HG02981 (cell line): ENCODE measurements at regions not wholly inside any gene's neighbourhood (a gene's known extent, or its start where the extent isn't known, plus 50 kb on each side); places are given as distances from the start of the nearest gene placed in this dataset.
"Not testable (repeated sequence)": the region's sequence is repeated elsewhere in the genome, so short reads cannot be mapped to it uniquely, and the experiment has no call there.

Experiments
- ATAC-seq: cut with Tn5 transposase; IDR thresholded peaks from one replicate; pipeline ENCODE4 v1.9.1; 2021; ENCODE audit warnings: mild to moderate bottlenecking, moderate library complexity; ENCODE audit not compliant: unreplicated experiment

DNA sequence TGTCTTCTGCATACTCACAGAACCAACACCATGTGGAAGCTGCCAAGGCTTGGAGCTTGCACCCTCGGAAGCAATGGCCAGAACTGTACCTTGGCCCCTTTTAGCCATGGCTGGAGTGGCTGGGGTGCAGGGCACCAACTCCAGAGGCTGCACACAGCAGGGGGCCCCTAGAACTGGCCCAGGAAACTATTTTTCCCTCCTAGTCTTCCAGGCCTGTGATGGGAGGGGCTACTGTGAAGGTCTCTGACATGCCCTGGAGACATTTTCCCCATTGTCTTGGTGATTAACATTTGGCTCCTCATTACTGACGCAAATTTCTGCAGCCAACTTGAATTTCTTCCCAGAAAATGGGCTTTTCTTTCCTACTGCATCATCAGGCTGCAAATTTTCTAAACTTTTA lies 248.6 kb upstream of the RHOBTB1 start:
- ATAC-seq = not testable (repeated sequence)

DNA sequence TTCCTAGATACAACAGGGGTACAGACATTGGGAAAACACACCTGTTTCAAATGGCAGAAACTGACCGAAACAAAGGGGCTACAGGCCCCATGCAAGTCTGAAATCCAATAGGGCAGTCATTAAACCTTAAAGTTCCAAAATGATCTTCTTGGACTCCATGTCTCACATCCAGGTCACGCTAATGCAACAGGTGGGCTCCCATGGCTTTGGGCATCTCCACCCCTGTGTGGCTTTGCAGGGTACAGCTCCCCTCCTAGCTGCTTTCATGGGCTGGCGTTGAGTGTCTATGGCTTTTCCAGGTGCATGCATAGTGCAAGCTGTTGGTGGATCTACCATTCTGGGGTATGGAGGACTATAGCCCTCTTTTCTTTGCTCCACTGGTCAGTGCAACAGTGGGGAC lies 248.1 kb upstream of the RHOBTB1 start:
- no peak for ATAC-seq

DNA sequence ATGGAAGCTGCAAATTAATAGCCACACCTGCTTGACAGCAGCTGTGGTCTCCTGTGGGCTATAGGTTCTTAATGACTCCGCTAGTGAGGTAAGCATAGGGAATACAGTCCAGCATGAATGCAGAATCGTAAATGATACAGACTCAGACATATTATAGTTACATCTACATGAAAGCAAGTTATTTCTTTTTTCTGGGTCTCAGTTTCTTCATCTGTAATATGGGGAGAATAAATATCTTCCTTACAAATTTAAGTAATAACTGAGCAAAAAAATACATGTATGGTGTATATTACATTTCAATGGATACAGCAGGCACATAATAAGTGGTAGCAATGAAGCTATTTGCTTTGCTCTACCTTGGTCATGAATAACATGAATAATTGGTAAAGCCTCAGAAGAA lies 245.9 kb upstream of the RHOBTB1 start:
- ATAC-seq = no peak

DNA sequence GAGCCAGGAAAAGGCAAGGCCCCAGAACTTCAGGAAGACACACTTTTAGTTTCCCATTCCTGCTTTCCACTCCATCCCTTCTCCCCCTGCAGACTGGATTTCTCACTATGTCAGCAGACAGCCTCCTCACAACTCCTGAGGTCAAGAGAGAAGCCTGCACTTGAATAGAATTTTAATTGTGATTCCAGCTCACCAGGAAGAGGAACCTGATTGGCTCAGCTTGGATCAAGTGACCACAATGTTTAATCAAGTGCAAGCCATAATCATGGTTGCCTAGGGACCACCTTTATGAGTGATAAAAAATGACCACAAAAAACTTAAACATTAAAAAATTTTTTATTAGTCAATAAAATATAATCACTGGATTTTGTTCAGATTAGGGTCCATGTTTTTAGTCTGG lies 244.7 kb upstream of the RHOBTB1 start:
- ATAC-seq = no peak

DNA sequence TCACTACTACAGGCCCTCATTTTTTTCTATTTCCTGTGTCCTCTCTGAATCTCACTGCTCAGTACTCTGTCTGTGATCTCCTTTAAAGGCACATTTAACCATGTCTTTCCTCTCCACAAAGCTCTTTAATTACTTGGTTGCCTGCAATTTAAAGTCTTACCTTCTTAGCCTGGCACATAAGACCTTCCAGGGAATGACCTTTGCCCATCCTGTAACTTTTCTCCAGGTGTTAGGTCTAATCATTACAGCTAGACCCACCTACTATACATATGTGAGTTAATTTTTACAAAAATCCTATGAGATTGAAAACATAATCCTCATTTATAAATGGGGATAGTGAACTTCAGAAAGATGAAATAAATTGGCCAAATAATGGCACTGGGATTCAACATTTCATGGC lies 244.1 kb upstream of the RHOBTB1 start:
- ATAC-seq = no peak

GRCh38 chr10:61187601-61188000 lies 243.6 kb upstream of the RHOBTB1 start:
- ATAC-seq = no peak

GRCh38 chr10:61186408-61186807 lies 242.4 kb upstream of the RHOBTB1 start:
- ATAC-seq = no peak

- ATAC-seq = no peak
These were observed 240.4 kb upstream of the RHOBTB1 start for GRCh38 chr10:61184429-61184828.

DNA sequence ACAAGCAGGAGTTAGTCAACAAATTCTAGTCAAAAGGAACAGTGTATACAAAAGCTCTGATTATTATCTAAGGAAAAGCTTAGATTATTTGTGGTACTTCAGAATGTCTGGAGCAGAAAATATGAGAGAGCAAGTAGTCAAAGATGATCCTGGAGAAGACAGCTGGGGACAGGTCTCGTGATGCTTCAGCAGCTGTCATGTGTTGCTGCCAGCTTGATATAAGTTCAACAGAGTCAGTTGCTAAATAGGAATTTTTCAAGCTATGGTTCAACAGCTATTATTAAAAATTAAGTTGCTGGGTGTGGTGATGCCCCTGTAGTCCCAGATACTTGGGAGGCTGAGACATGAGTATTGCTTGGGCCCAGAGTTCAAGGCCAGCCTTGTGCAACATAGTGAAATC lies 240.0 kb upstream of the RHOBTB1 start:
- no peak for ATAC-seq

- no peak for ATAC-seq
These were observed 237.8 kb upstream of the RHOBTB1 start for GRCh38 chr10:61181832-61182231.

DNA sequence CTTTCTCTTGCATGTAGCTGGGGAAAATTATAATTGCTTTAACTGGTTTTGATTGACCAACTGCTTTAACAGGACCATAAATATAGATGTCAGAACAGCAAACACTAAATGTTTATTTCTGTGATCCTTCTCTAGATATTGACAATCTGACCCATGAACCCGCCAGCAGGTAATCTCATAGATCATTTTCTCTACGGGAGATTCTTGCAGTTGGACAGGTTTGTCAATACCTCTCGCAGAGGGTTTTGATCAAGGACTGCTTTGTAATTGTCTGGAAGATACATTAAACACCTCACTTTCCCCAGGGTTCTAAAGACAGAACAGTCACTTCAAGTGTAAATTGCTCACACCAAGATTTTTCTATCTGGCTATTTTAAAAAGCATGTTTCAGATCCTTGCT lies 235.8 kb upstream of the RHOBTB1 start:
- no peak for ATAC-seq

DNA sequence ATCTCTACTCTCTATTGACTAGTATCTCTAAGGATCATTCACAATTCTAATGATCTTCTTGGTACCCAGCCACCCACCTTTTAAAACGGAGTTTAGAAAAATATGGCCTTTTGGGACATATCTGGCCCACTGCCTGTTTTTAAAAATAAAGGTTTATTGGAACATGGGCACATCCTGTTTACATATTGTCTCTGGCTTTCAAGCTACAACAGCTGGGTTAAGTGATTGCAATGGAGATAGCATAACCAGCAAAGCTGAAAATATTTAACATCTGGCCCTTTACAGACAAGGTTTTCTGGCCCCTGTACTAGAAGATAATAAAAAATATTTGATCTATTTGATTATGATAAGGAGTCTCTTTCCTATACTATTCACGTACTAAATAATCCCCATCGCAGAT lies 232.4 kb upstream of the RHOBTB1 start:
- no peak for ATAC-seq

- no peak for ATAC-seq
These were observed 231.3 kb upstream of the RHOBTB1 start for GRCh38 chr10:61175316-61175715.

DNA sequence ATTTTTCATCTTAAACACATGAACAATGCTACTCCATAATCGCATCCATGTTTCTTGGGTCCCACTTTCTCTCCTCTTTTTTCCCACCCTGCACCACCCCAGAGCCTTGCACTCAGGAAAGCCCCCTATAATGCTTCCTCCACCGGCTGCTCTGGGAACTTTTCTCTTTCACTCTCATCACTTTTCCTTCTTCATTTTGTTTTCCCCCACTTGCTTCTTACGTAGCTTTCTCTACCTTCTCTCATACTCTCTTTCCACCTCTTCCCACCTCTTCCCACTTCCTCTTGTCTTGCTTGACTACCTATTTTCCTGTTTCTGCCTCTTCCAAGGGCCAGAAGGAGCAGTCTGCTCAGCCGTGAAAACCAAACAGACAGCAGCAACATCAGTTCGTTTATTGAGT lies 229.5 kb upstream of the RHOBTB1 start:
- ATAC-seq = no peak

DNA sequence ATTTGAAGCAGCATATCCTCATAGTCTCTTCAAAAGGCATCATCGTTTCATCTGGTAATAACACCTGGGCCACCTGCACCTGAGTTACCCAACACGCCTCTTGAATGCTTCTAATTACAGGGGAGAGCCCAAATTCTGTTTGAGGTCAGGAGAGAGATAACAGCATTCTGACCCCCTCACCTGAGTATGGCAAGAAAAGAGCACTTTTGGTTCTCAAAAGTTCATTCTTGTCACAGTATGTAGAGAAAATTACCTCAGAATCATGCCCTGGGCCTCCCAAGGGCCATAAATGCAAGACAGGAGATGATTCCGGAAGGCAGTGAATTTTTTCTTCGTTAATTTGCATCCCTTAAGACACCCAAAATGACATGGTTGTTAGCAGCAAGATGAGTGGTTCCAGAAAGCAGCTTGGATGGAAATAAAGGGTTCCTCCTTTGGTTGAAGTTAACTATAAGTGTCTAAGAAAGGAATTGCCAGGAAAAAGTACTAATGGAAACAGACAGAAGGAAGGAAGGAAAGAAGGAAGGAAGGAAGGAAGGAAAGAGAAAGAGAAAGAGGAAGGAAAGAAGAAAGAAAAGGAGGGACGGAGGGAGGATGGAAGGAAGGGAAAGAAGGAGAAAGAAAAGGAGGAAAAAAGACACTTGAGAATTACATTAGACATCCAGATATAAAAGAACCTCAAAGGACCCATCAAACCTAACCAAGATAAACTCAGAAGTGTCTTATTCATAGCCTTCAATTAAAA lies 228.4 kb upstream of the RHOBTB1 start:
- no peak for ATAC-seq

DNA sequence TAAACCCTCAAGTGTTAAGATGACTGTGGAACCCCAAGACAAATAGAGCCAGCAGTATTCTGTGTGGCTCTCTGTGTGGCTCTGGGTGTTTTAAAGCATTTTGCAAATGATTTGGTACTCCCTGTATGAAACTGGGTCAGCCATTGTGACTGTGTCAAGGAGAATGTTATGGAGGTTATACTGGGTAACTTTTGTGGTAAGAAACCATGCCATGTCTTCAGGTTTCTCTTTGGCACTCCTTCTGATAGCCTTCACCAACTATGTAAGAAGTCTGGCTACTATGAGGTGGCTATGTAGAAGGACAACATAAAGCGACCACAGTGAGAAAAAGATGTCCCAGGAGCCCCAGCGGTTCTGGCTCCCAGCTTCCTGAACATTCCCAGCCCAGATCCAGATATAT lies 226.6 kb upstream of the RHOBTB1 start:
- no peak for ATAC-seq

DNA sequence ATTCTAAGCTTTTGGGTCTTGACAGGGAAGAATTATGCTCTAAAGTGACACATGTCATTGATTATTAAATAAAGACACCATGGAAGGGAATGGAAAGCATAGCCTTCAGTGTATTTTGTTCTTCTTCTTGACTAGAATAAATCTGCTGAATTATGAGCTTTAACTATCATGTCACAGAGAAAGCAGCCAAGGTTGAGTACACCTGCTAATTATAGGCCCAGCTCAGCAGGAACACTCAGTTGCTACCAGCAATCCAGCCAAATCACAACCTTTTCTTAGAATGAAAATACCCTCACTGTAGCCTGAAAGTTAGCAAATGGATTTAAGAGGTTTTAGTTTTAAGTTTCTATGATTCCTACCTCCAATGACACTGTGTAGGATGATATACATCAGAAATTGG lies 225.3 kb upstream of the RHOBTB1 start:
- ATAC-seq = no peak

DNA sequence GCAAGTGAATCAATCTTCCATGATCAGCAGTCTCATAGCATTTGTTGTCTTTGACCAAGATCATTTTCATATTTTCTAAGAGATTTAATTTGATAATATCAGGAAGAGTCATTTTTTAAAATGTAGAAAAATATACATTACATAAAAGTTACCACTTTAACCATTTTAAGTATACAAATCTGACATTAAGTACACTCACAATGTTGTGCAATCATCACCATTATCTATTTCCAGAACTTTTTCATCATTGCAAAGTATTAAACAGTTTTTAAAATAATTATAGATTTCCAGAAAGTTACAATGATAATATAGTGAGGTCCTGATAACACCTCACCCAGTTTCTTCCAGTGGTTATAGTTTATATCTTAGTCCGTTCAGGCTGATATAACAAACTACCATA lies 222.5 kb upstream of the RHOBTB1 start:
- ATAC-seq = no peak

- ATAC-seq = no peak
These were observed 222.1 kb upstream of the RHOBTB1 start for GRCh38 chr10:61166065-61166464.

DNA sequence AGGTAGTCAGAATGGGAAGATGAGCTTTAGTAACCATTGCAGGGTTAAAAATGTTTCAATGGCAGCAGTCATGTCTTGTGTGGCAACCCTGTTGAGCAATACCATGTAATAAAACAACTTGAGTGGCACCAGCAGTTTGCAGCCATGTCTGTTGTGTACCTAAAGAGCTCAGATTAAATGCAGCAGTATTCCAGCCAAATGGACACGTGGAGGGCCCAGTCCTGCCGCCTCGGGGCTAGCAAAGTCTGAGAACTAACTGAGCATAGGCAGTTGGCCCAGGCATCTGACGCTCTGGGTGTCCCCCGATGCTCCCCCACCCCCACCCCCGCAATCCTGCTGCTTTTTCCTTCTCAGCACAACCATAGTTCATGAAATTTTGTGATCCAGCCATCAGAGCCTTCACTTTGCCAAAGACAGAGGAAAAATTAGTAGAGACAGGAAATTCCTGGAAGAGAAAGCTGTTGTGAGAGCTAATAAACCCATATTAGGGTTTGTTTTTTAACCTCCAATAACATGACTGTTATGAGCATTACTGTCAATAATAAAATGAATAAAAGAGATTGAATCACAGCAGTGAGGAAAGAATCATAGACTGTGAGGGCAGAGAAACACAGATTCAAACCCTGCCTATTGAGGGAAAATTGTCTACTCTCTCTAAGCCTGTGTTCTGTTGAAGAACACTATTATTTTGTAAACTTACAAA lies 220.6 kb upstream of the RHOBTB1 start:
- no peak for ATAC-seq

- ATAC-seq = no peak
These were observed 219.4 kb upstream of the RHOBTB1 start for GRCh38 chr10:61163403-61163802.

GRCh38 chr10:61160253-61160652 lies 216.3 kb upstream of the RHOBTB1 start:
- no peak for ATAC-seq

- ATAC-seq = no peak
These were observed 215.3 kb upstream of the RHOBTB1 start for GRCh38 chr10:61159253-61159652.
